Activated CD8-positive, alpha-beta memory T cell treated with anti-CD3 and anti-CD28 coated beads, Interleukin-2, amount 50 U/mL, for 1 hour (primary cell): ENCODE measurements at regions not wholly inside any gene's neighbourhood (a gene's known extent, or its start where the extent isn't known, plus 50 kb on each side); places are given as distances from the start of the nearest gene placed in this dataset.

Source experiments
- DNase-seq: peaks from one replicate; pipeline ENCODE4 v3.0.0-alpha.2; 2020; ENCODE audit errors: extremely low read depth

GRCh38 chr10:88168171-88169036, 305.0 kb downstream of the PTEN start:
- no peak for DNase-seq

GRCh38 chr10:88169037-88169319, 305.6 kb downstream of the PTEN start:
- no peak for DNase-seq

- DNase-seq = no peak
Measured at GRCh38 chr10:88170628-88171027, 307.2 kb downstream of the PTEN start.

GRCh38 chr10:88172159-88172558, 308.7 kb downstream of the PTEN start:
- DNase-seq = no peak

GRCh38 chr10:88174391-88174790, 311.0 kb downstream of the PTEN start:
- no peak for DNase-seq

- no peak for DNase-seq
Measured at GRCh38 chr10:88178758-88179157, 315.3 kb downstream of the PTEN start.

GRCh38 chr10:88179831-88180230, 316.4 kb downstream of the PTEN start:
- no peak for DNase-seq

GRCh38 chr10:88181902-88182600, 318.6 kb downstream of the PTEN start:
- no peak for DNase-seq

- DNase-seq = no peak
Measured at GRCh38 chr10:88182601-88182930, 319.1 kb downstream of the PTEN start.

- no peak for DNase-seq
Measured at GRCh38 chr10:88184543-88185297, 321.3 kb downstream of the PTEN start.

- DNase-seq = no peak
Measured at GRCh38 chr10:88185830-88186229, 322.4 kb downstream of the PTEN start.

GRCh38 chr10:88186335-88186734, 322.9 kb downstream of the PTEN start:
- no peak for DNase-seq

- no peak for DNase-seq
Measured at GRCh38 chr10:88187472-88187871, 324.0 kb downstream of the PTEN start.

- no peak for DNase-seq
Measured at GRCh38 chr10:88190123-88190522, 326.7 kb downstream of the PTEN start.

GRCh38 chr10:88190540-88191235, 327.3 kb downstream of the PTEN start:
- DNase-seq = no peak

GRCh38 chr10:88193018-88193417, 329.6 kb downstream of the PTEN start:
- no peak for DNase-seq

- no peak for DNase-seq
Measured at GRCh38 chr10:88194041-88194887, 330.8 kb downstream of the PTEN start.

- DNase-seq = no peak
Measured at GRCh38 chr10:88194961-88195367, 331.5 kb downstream of the PTEN start.

GRCh38 chr10:88195841-88196240, 332.4 kb downstream of the PTEN start:
- DNase-seq = no peak

- DNase-seq = no peak
Measured at GRCh38 chr10:88196291-88196690, 332.9 kb downstream of the PTEN start.

GRCh38 chr10:88198023-88198422, 334.6 kb downstream of the PTEN start:
- no peak for DNase-seq
